ENCODE measurements at regions not wholly inside any gene's neighbourhood (a gene's known extent, or its start where the extent isn't known, plus 50 kb on each side); places are given as distances from the start of the nearest gene placed in this dataset.

DNA sequence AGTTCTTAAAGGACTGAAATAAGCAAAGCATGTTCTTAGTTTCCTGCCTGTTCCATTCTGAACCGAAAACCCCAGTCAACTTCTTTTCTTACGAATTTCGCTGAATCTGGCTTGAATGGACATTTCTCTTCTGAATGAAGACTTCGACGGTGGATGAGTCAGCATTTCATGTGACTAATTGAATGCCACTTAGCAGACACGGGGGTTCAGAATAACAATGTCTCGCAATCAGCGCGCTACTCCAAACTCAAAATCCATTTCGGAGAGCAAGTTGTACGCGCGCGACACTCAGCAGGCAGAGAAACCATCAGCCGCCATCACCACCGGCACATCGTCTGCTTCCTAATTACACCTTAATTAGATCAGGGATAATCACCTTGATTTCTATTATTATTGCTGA, 239.0 kb upstream of the KLF6 start:
- no peak for DNase-seq (ENCODE audit: low read depth)
- no peak overlapping the region for H3K4me3 ChIP-seq (ENCODE audit: low read length)
- TF ChIP-seq, protein P1, sequence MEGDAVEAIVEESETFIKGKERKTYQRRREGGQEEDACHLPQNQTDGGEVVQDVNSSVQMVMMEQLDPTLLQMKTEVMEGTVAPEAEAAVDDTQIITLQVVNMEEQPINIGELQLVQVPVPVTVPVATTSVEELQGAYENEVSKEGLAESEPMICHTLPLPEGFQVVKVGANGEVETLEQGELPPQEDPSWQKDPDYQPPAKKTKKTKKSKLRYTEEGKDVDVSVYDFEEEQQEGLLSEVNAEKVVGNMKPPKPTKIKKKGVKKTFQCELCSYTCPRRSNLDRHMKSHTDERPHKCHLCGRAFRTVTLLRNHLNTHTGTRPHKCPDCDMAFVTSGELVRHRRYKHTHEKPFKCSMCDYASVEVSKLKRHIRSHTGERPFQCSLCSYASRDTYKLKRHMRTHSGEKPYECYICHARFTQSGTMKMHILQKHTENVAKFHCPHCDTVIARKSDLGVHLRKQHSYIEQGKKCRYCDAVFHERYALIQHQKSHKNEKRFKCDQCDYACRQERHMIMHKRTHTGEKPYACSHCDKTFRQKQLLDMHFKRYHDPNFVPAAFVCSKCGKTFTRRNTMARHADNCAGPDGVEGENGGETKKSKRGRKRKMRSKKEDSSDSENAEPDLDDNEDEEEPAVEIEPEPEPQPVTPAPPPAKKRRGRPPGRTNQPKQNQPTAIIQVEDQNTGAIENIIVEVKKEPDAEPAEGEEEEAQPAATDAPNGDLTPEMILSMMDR (IDR thresholded peaks at IDR 0.05; ENCODE audit: insufficient read depth, low read depth, low read length, missing control alignments) = no peak

GRCh38 chr10:4022473-4022872, 237.5 kb upstream of the KLF6 start:
- no peak overlapping the region for H3K4me3 ChIP-seq (ENCODE audit: low read length)
- no peak for DNase-seq (ENCODE audit: low read depth)
- TF ChIP-seq, protein P1 (IDR thresholded peaks at IDR 0.05; ENCODE audit: insufficient read depth, low read depth, low read length, missing control alignments) = no peak

DNA sequence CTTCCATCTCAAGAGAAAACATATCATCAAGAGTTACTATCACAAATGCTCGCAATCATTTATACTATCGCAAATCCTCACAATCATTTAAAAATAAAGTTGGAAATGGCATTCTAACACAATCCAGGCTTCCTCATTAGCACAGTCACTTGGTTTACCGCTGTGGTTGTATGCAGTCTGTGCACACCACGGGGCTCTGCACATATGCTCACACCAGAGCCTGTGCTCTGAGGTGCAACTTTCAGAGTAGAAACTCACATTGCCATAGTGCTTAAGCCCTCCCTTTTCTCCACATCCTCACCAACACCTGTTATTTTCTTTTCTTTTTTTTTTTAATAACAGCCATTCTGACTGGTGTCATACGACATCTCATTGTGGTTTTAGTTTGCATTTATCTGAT, 235.6 kb upstream of the KLF6 start:
- no peak overlapping the region for H3K4me3 ChIP-seq (ENCODE audit: low read length)
- DNase-seq (ENCODE audit: low read depth) = no peak
- TF ChIP-seq, protein P1 (IDR thresholded peaks at IDR 0.05; ENCODE audit: insufficient read depth, low read depth, low read length, missing control alignments) = no peak

- TF ChIP-seq, protein P1 (IDR thresholded peaks at IDR 0.05; ENCODE audit: insufficient read depth, low read depth, low read length, missing control alignments) = no peak
- no peak for DNase-seq (ENCODE audit: low read depth)
These were observed 233.1 kb upstream of the KLF6 start for GRCh38 chr10:4018054-4018511.

GRCh38 chr10:4017336-4017735, 232.3 kb upstream of the KLF6 start:
- TF ChIP-seq, protein P1 (IDR thresholded peaks at IDR 0.05; ENCODE audit: insufficient read depth, low read depth, low read length, missing control alignments) = no peak
- DNase-seq (ENCODE audit: low read depth) = no peak
- H3K4me3 ChIP-seq (ENCODE audit: low read length) = no peak overlapping the region

More at GRCh38 chr10:4018054-4018511, 233.1 kb upstream of the KLF6 start:
- no peak overlapping the region for H3K4me3 ChIP-seq (ENCODE audit: low read length)

GRCh38 chr10:4016214-4016740, 231.3 kb upstream of the KLF6 start:
- TF ChIP-seq, protein P1 (IDR thresholded peaks at IDR 0.05; ENCODE audit: insufficient read depth, low read depth, low read length, missing control alignments) = no peak
- DNase-seq (ENCODE audit: low read depth) = no peak
- no peak overlapping the region for H3K4me3 ChIP-seq (ENCODE audit: low read length)

GRCh38 chr10:4013651-4014121, 228.7 kb upstream of the KLF6 start:
- H3K4me3 ChIP-seq (ENCODE audit: low read length) = no peak overlapping the region
- DNase-seq (ENCODE audit: low read depth) = no peak
- TF ChIP-seq, protein P1 (IDR thresholded peaks at IDR 0.05; ENCODE audit: insufficient read depth, low read depth, low read length, missing control alignments) = no peak
